T47D (cell line): ENCODE measurements at regions not wholly inside any gene's neighbourhood (a gene's known extent, or its start where the extent isn't known, plus 50 kb on each side); places are given as distances from the start of the nearest gene placed in this dataset.

ENCODE experiments used
- DNase-seq, 2 experiments: peaks; one replicate each; pipeline versions ENCODE4 v3.0.0 to v3.0.0-alpha.2; 2011 to 2012; ENCODE audit warnings: low read depth in 1 of 2, low spot score in 1 of 2
- JUND ChIP-seq: IDR thresholded peaks from 2 replicates; pipeline ENCODE4 v1.6.1; 2012; ENCODE audit warnings: low read depth
- in situ Hi-C: cut with HindIII; loops from 2 replicates; pipeline ENCODE4 v1.10.0; 2016; ENCODE audit warnings: low sequenced_read_pairs, low pct_unique_long_range_greater_than_20kb

- in situ Hi-C loops = no loop called here
- DNase-seq = no peak
- TF ChIP-seq JUND = no peak
Observed at GRCh38 chr2:84280873-84281272, 178.2 kb downstream of the SUCLG1 start.

GRCh38 chr2:84278386-84278785 is 180.7 kb downstream of the SUCLG1 start:
- in situ Hi-C loops = no loop called here

GRCh38 chr2:84276590-84277255 is 182.4 kb downstream of the SUCLG1 start:
- in situ Hi-C loops = no loop called here
- no peak for DNase-seq
- TF ChIP-seq JUND = no peak

More at GRCh38 chr2:84278386-84278785, 180.7 kb downstream of the SUCLG1 start:
- DNase-seq = no peak
- no peak for TF ChIP-seq JUND

- in situ Hi-C loops = no loop called here
- no peak for DNase-seq
- TF ChIP-seq JUND = no peak
Observed at GRCh38 chr2:84273406-84273805, 185.7 kb downstream of the SUCLG1 start.

- in situ Hi-C loops = no loop called here
- TF ChIP-seq JUND = no peak
- DNase-seq = no peak
Observed at GRCh38 chr2:84271977-84272376, 187.1 kb downstream of the SUCLG1 start.

DNA sequence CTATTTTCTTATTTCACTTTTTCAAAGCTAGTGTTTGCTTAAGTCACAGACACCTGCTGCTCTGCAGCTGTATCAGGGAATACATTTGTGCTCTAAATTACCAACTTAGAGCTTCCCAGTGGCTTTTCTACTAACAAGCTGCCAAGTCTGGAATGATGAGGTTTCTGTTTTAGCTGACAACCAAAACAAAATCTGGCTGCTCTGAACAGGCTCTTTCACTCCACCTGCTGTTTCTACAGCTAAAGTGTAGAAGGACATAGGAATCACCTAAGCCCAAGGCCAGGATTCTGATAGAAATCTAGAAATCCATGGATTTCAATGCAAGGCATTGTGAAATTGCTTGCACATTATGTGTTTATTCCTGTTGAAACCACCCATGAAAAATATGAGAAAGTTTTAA is 201.2 kb downstream of the SUCLG1 start:
- DNase-seq = peak; percentile 16 to 27
- no peak for TF ChIP-seq JUND

GRCh38 chr2:84251651-84252302 is 207.3 kb downstream of the SUCLG1 start:
- in situ Hi-C loops = no loop called here
- no peak for TF ChIP-seq JUND
- DNase-seq = no peak

More for the DNA sequence above, 201.2 kb downstream of the SUCLG1 start:
- in situ Hi-C loops = no loop called here

DNA sequence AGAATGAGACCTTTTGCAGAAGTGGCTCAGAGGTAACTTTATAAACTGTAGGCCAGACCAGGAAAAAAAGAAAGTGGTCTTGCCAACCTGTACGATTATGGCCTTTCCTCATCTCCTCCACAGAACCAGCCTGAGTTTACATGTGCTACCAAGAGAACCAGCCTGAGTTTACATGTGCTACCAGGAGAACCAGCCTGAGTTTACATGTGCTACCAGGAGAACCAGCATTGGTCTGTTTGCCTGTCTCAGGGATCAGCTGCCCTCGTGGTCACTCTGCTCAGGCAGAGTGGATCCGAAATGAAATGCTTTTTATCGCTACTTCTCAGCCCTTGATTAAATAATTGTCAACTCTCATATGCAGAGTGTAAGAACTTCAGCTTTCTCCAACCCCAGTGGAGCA is 209.9 kb downstream of the SUCLG1 start:
- DNase-seq = no peak
- in situ Hi-C loops = no loop called here
- TF ChIP-seq JUND = no peak

GRCh38 chr2:84247532-84247931 is 211.5 kb downstream of the SUCLG1 start:
- TF ChIP-seq JUND = no peak
- DNase-seq = no peak

GRCh38 chr2:84243788-84244733 is 215.0 kb downstream of the SUCLG1 start:
- in situ Hi-C loops = no loop called here
- TF ChIP-seq JUND = no peak
- no peak for DNase-seq

More at GRCh38 chr2:84247532-84247931, 211.5 kb downstream of the SUCLG1 start:
- in situ Hi-C loops = no loop called here

GRCh38 chr2:84238907-84239306 is 220.2 kb downstream of the SUCLG1 start:
- no peak for TF ChIP-seq JUND
- no peak for DNase-seq
- in situ Hi-C loops = no loop called here

GRCh38 chr2:84236288-84236687 is 222.8 kb downstream of the SUCLG1 start:
- TF ChIP-seq JUND = no peak
- no peak for DNase-seq
- in situ Hi-C loops = no loop called here

- no peak for TF ChIP-seq JUND
- in situ Hi-C loops = no loop called here
- DNase-seq = no peak
Observed at GRCh38 chr2:84234103-84234502, 225.0 kb downstream of the SUCLG1 start.
